Activated T-helper 1 cell treated with anti-CD3 and anti-CD28 coated beads, Interleukin-12 subunit alpha, Interleukin-12 subunit beta, Interleukin-2, Interleukin-4 antibody, amounts not matched to agents 30 ng/mL and 10 ng/mL and 1 ng/mL, durations not matched to agents 14 hours and 24 hours and 36 hours (primary cell): ENCODE measurements at regions not wholly inside any gene's neighbourhood (a gene's known extent, or its start where the extent isn't known, plus 50 kb on each side); places are given as distances from the start of the nearest gene placed in this dataset.
"Not testable (repeated sequence)": the region's sequence is repeated elsewhere in the genome, so short reads cannot be mapped to it uniquely, and the experiment has no call there.

ENCODE experiments used
- DNase-seq: peaks from one replicate; pipeline ENCODE4 v3.0.0; 2021; ENCODE audit warnings: low spot score
- H3K27ac Mint-ChIP-seq: one replicate; pipeline ENCODE4 v1.8.0; 2021; ENCODE audit warnings: mild to moderate bottlenecking, mixed read lengths
- H3K27me3 Mint-ChIP-seq: one replicate; pipeline ENCODE4 v1.8.0; 2022; ENCODE audit warnings: mild to moderate bottlenecking, moderate library complexity, mixed read lengths; ENCODE audit not compliant: insufficient read depth
- H3K36me3 Mint-ChIP-seq: one replicate; pipeline ENCODE4 v1.8.0; 2021; ENCODE audit warnings: low read depth, mixed read lengths
- H3K4me1 Mint-ChIP-seq: one replicate; pipeline ENCODE4 v1.8.0; 2021; ENCODE audit warnings: low read depth, mixed read lengths
- H3K4me3 Mint-ChIP-seq: one replicate; pipeline ENCODE4 v1.8.0; 2021; ENCODE audit warnings: mild to moderate bottlenecking, moderate library complexity, mixed read lengths
- H3K9me3 Mint-ChIP-seq: one replicate; pipeline ENCODE4 v1.8.0; 2021; ENCODE audit warnings: mixed read lengths
- intact Hi-C: fragments of 100-400 bp; cut with micrococcal nuclease; formaldehyde crosslinking; loops from one replicate; pipeline ENCODE4 v1.15.1; 2024

DNA sequence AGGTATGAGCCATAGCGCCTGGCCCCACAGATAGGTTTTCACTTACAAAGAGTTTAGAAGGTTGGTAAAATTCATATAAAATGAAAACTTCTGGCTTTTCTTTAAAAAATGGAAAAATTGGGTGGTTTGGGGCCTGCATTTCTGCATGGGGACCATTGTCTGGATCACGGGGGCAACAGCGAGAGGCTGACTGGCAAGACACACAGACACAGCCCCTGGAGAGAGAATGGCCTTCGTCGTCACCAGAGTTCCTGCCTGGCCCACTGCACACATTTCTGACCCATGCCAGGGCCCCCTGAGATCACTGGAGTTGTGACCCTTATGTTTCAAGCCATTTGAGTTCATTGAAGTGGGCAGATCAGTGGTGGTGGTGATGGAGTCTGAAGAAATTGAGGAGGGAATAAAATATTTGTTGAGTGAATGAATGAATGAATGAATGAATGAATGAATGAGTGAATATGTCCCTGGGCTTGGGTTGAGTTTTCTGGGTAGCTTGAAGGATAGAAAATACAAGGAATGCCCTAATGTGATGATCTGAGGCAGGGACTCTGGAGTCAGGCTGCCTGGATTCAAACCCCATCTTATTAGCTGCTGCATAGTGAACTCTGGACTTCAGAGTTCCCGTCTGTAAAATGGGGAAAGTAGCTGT, 173.8 kb downstream of the ZFP64 start:
- intact Hi-C loops: no loop called here
- Mint-ChIP-seq H3K9me3 (no peaks in the 10 kb centered on the region), H3K36me3 (no peaks in the 10 kb centered on the region), H3K4me3 (no peak overlapping the region), H3K27ac (no peak overlapping the region), H3K27me3 (peaks cover 4% of the 10 kb centered on the region), H3K4me1 (no peaks in the 10 kb centered on the region)
- no peak for DNase-seq

DNA sequence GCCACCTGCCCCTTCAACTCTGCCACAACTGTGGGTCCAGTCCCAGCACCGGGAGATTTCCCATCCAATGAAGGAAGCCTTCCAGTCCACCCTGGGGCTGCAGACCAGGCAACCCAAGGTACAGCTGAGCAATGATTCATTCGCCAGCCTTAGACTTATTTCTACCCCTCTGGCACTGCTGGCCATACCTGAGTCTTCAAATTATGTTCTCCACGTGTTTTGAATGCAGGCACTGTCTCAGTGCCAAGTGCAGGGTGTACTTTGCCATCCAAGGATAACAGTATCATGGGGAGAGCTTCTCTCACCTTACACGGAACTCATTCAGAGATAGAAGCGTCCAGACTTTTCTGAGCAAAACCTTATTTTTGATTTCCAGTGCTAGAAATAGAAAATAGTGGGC, 175.6 kb downstream of the ZFP64 start:
- H3K27me3 Mint-ChIP-seq: peaks cover 6% of the 10 kb centered on the region
- H3K9me3 Mint-ChIP-seq: peaks cover 8% of the 10 kb centered on the region
- intact Hi-C loops: no loop called here
- H3K27ac Mint-ChIP-seq: no peak overlapping the region
- H3K36me3 Mint-ChIP-seq: no peaks in the 10 kb centered on the region
- no peak for DNase-seq
- no peak overlapping the region for H3K4me3 Mint-ChIP-seq
- no peaks in the 10 kb centered on the region for H3K4me1 Mint-ChIP-seq

DNA sequence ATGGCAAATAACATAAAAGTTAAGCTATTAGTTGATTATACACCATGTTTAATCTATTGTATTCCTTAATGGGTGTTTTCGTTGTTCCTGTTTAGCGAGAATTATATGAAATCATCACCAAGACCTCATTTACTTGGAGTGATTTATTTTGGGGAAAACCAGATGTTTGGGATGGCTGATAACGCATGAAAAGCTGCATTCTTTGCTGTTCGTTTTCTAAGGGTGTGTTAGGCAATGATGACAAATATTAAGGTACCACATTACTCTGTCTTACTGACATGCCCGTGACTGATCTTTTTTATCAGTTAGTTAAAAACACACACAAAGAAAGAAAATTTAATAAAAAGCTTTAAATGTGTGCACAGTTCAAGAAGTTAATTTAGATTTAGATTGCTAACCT, 176.4 kb downstream of the ZFP64 start:
- intact Hi-C loops: no loop called here
- Mint-ChIP-seq H3K27me3 (peaks cover 8% of the 10 kb centered on the region), H3K27ac (no peak overlapping the region), H3K4me3 (no peak overlapping the region), H3K9me3 (peaks cover 16% of the 10 kb centered on the region), H3K36me3 (no peaks in the 10 kb centered on the region), H3K4me1 (no peaks in the 10 kb centered on the region)
- no peak for DNase-seq

DNA sequence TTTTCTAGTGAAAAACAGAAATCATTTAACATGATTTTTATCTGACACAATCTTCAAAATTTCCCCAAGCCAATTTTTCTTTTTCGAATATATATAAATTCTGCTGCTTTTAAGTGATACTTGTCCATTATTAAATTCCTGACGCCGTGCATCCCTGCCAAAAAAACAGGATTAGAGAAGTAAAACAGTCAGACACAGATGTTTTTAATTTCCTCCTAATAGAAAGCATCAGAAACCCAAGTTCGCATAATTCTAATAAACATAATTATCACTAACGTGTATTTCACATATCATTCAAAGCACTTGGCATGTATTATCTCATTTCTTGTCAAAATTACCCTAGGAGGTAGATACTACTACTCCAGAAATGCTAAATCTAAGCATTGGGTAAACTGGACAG, 179.5 kb downstream of the ZFP64 start:
- intact Hi-C loops: no loop called here
- peaks cover 8% of the 10 kb centered on the region for H3K27me3 Mint-ChIP-seq
- H3K9me3 Mint-ChIP-seq: peaks cover 16% of the 10 kb centered on the region
- no peak for DNase-seq
- H3K4me3 Mint-ChIP-seq: no peak overlapping the region
- no peak overlapping the region for H3K27ac Mint-ChIP-seq
- no peaks in the 10 kb centered on the region for H3K4me1 Mint-ChIP-seq
- H3K36me3 Mint-ChIP-seq: no peaks in the 10 kb centered on the region

DNA sequence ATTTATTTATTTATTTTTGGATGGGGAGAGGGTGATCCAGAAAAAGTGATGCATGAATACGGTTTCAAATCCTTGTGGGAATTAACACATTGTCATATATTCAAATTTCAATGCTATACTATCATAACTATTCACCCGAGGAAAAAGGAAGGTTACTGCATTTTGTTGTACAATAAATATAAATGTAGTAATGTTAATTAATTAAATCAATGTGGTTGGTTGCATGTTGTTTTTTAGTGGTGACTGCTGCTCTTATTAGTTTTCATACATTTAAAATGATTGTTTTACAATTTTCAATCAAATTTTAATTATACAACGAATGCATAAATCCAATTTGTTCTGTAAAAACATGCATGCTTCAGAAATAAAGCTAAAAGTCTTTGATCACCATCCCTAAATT, 180.5 kb downstream of the ZFP64 start:
- no peaks in the 10 kb centered on the region for H3K4me1 Mint-ChIP-seq
- H3K9me3 Mint-ChIP-seq: peaks cover 16% of the 10 kb centered on the region
- no peak overlapping the region for H3K27ac Mint-ChIP-seq
- H3K36me3 Mint-ChIP-seq: no peaks in the 10 kb centered on the region
- H3K4me3 Mint-ChIP-seq: no peak overlapping the region
- no peak for DNase-seq
- intact Hi-C loops: no loop called here
- peaks cover 11% of the 10 kb centered on the region for H3K27me3 Mint-ChIP-seq

DNA sequence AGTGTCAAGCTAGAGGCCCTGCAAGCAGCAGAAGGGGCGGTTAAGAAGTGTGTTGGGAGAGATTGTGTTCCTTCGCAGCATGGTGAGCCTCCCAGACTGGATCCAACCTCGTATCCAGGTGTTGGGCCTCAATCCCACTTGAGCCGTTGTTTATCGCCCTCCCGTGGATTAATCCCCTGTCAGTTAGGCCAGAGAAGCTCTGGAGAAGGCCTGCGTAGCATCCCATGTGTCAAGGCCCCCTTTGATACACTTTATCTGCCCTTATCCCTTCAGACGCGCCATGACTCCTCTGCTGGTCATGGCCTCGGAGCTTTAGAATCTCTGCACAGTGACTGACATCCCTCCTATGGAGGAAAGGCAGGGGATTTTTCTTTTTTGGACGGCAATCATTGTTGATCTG, 181.0 kb downstream of the ZFP64 start:
- Mint-ChIP-seq H3K36me3 (no peaks in the 10 kb centered on the region), H3K27me3 (peaks cover 9% of the 10 kb centered on the region), H3K4me1 (no peaks in the 10 kb centered on the region), H3K4me3 (no peak overlapping the region), H3K9me3 (peaks cover 16% of the 10 kb centered on the region), H3K27ac (no peak overlapping the region)
- intact Hi-C loops: no loop called here
- DNase-seq: no peak

DNA sequence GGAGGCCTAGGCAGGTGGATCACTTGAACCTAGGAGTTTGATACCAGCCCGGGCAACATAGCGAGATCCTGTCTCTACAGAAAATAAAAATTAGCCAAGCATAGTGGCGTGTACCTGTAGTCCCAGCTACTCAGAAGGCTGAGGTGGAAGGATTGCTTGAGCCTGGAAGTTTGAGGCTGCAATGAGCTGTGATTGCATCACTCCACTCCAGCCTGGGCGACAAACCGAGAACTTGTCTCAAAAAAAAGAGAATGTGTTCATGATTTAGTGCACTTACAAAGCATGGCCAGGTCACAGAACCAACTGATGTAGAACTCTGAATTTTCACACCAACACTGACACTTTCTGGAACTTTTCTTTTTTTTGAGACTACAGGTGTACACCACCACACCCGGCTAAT, 182.7 kb downstream of the ZFP64 start:
- no peaks in the 10 kb centered on the region for H3K36me3 Mint-ChIP-seq
- H3K4me3 Mint-ChIP-seq: no peak overlapping the region
- intact Hi-C loops: no loop called here
- H3K27ac Mint-ChIP-seq: no peak overlapping the region
- peaks cover 12% of the 10 kb centered on the region for H3K27me3 Mint-ChIP-seq
- no peaks in the 10 kb centered on the region for H3K4me1 Mint-ChIP-seq
- H3K9me3 Mint-ChIP-seq: peaks cover 16% of the 10 kb centered on the region
- no peak for DNase-seq

DNA sequence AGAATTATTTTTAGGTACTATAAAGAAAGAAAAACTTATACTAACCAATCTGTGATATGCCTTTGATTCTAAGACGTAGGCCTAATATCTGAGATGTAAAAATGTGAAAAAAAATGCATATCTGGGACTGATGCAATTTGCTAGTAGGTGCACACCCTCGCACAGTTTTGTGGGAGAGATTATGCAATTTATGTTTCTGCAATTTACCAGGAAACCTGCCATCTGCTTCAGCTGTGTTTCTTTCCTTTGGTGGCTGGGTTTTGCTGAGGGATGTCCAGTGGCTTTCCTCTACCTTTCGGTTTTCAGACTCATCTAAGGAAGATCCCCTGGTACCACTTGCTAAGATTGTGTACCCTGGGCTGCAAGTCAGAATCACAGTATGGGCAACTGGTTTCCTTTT, 186.9 kb downstream of the ZFP64 start:
- H3K27ac Mint-ChIP-seq: no peak overlapping the region
- peaks cover 13% of the 10 kb centered on the region for H3K27me3 Mint-ChIP-seq
- intact Hi-C loops: no loop called here
- no peaks in the 10 kb centered on the region for H3K4me1 Mint-ChIP-seq
- no peaks in the 10 kb centered on the region for H3K9me3 Mint-ChIP-seq
- no peak for DNase-seq
- no peak overlapping the region for H3K4me3 Mint-ChIP-seq
- no peaks in the 10 kb centered on the region for H3K36me3 Mint-ChIP-seq

DNA sequence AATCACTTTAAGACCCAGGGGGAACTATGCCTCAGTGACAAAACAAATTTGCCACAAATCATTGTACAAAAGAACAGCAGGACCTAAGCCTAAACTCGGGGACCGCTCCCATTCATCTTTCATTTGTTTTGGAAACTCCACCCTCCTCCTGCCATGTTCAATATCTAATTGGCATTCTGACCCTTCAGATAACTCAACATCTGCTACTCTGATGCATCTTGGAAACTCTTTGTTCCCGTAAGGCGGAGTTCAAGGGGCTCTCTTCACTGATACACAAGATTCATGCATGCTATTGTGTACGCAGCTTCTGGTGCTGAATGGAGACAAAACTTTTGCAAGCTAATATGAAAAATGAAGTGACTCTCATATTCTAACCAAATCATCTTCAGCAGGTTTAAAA, 187.6 kb downstream of the ZFP64 start:
- no peaks in the 10 kb centered on the region for H3K4me1 Mint-ChIP-seq
- H3K27me3 Mint-ChIP-seq: peaks cover 13% of the 10 kb centered on the region
- DNase-seq: no peak
- no peaks in the 10 kb centered on the region for H3K9me3 Mint-ChIP-seq
- H3K27ac Mint-ChIP-seq: no peak overlapping the region
- intact Hi-C loops: no loop called here
- no peak overlapping the region for H3K4me3 Mint-ChIP-seq
- H3K36me3 Mint-ChIP-seq: no peaks in the 10 kb centered on the region

DNA sequence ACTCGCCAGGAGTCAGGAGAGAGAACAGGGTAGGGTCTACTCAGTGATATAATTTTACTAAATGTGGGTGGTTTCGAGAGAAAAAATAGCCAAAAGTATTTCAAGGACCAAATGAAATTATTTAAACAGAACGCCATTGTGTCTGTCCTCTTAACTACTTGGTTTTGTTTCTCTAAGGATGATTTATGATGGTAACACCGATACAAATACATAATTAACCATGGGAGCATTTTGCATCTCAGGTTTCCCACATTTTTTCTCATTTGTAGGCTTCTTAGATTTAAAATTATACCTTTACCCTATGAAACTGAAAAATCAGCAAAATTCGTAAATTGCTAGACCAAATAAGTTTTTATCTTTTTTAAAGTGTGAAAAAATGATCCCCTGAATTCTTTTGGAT, 188.2 kb downstream of the ZFP64 start:
- H3K27ac Mint-ChIP-seq: no peak overlapping the region
- H3K36me3 Mint-ChIP-seq: no peaks in the 10 kb centered on the region
- no peak overlapping the region for H3K4me3 Mint-ChIP-seq
- no peaks in the 10 kb centered on the region for H3K4me1 Mint-ChIP-seq
- no peak for DNase-seq
- H3K27me3 Mint-ChIP-seq: peaks cover 13% of the 10 kb centered on the region
- H3K9me3 Mint-ChIP-seq: no peaks in the 10 kb centered on the region
- intact Hi-C loops: no loop called here

DNA sequence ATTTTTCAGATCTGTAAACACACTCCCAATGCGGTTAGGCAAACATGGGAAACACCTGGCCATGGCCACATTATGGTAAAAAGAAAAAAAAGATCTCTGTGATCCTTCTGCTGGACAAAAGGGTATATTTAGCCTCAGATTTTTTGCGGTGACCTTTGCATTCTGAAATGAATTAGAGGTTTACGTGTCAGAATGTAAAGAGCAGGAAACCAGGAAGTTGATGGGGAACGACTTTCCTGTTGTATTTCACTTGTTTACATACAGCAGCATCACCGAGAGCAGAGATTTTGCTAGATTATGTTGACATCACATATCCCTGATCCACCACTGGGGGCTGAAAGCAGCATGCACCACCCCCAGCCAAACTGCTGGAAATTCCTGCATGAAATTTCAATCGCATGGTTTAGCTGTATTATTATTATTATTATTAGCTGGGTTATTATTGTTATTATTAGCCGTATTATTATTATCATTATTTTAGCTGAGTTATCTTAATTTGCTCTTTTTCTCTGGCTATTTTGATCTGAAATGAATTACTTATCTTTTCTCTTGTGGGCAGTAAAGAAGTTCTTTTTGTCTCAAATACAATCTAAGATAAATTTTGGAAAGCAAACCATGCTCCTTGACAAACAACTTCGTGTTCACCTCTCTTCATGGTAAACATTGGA, 189.4 kb downstream of the ZFP64 start:
- no peaks in the 10 kb centered on the region for H3K36me3 Mint-ChIP-seq
- H3K4me3 Mint-ChIP-seq: no peak overlapping the region
- intact Hi-C loops: no loop called here
- no peak overlapping the region for H3K27ac Mint-ChIP-seq
- no peaks in the 10 kb centered on the region for H3K4me1 Mint-ChIP-seq
- DNase-seq: no peak
- H3K9me3 Mint-ChIP-seq: no peaks in the 10 kb centered on the region
- peaks cover 13% of the 10 kb centered on the region for H3K27me3 Mint-ChIP-seq

DNA sequence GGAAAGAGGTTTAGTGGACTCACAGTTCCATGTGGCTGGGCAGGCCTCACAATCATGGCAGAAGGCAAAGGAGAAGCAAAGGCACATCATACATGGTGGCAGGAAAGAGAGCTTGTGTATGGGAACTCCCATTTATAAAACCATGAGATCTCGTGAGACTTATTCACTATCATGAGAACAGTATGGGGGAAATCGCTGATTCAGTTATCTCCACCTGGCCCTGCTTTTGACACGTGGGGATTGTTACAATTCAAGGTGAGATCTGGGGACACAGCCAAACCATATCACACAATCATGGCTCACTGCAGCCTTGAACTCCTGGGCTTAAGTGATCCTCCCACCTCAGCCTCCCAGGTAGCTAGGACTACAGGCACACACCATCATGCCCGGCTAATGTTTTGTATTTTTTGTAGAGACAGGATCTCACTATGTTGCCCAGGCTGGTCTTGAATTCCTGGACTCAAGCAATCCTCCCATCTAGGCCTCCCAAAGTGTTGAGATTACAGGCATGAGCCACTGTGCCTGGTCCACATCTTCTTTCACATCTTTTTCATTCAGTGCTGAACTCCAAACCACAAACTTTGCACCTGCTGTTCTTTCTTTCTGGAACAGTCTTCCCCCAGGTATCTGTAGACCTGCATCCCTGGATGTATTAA, 194.2 kb downstream of the ZFP64 start:
- intact Hi-C loops, H3K27me3 Mint-ChIP-seq, H3K36me3 Mint-ChIP-seq, H3K4me1 Mint-ChIP-seq, H3K27ac Mint-ChIP-seq, H3K4me3 Mint-ChIP-seq, H3K9me3 Mint-ChIP-seq, DNase-seq: not testable (repeated sequence)

DNA sequence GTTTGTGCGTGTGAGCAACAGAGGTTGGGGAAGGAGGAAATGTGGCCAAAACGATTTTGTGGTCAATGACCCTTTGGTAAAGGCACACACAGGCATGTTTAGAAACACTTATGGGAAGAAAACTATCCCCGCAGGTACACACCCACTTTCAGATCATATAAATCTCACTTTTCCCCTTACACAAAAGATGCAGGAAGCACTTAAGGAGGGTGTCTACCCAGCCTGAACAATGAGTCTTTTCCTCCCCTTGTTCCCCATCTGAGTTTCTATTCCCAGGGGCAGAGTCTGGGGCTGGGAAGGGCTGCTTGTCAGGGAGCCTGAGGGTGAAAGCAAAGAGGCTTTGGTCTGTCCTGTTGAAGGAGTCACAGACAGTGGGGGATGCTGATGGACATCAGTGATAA, 193.2 kb upstream of the SALL4 start:
- Mint-ChIP-seq H3K4me3 (no peak overlapping the region), H3K4me1 (no peaks in the 10 kb centered on the region), H3K27me3 (peaks cover 1% of the 10 kb centered on the region), H3K36me3 (no peaks in the 10 kb centered on the region), H3K9me3 (no peaks in the 10 kb centered on the region), H3K27ac (no peak overlapping the region)
- DNase-seq: no peak
- intact Hi-C loops: no loop called here
